Esophagus squamous epithelium (tissue), 4 donors: ENCODE measurements at regions not wholly inside any gene's neighbourhood (a gene's known extent, or its start where the extent isn't known, plus 50 kb on each side); places are given as distances from the start of the nearest gene placed in this dataset.

Source experiments
- POLR2A ChIP-seq, 4 donors: fragments of 450-650 bp; IDR thresholded peaks; one replicate each; pipeline ENCODE4 v1.6.1; 2017; ENCODE audit warnings: antibody characterized with exemption in 4 of 4, mild to moderate bottlenecking in 4 of 4, moderate library complexity in 3 of 4
- TF ChIP-seq, protein P1 (sequence below), 6 experiments: fragments of 450-650 bp in 4 of 6; fragments of 200-600 bp in 2 of 6; sonication (generic) in 2 of 6; IDR thresholded peaks; one replicate each; pipeline ENCODE4 v1.5.1; 2016 to 2019; ENCODE audit warnings: antibody characterized with exemption in 6 of 6, mild to moderate bottlenecking in 4 of 6, moderate library complexity in 4 of 6

DNA sequence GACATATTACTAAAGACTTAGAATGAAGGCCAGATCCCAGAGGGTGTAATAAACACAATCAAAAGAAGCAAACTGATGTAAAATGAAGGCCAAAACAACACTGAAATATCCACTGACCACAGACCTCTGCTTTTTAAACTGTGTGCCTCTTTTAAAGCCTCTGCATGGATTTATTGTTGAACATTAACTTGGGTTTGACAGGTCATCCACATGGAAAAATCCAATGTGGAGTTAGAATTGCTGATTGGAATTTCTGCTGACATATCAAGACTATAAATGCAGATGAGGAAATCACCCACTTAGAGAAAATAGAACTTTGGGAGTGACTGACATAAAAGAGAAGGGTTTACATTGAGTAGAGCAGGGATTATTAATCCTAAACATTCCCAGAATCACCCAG, 853.9 kb upstream of the RAG2 start:
- TF ChIP-seq, protein P1, sequence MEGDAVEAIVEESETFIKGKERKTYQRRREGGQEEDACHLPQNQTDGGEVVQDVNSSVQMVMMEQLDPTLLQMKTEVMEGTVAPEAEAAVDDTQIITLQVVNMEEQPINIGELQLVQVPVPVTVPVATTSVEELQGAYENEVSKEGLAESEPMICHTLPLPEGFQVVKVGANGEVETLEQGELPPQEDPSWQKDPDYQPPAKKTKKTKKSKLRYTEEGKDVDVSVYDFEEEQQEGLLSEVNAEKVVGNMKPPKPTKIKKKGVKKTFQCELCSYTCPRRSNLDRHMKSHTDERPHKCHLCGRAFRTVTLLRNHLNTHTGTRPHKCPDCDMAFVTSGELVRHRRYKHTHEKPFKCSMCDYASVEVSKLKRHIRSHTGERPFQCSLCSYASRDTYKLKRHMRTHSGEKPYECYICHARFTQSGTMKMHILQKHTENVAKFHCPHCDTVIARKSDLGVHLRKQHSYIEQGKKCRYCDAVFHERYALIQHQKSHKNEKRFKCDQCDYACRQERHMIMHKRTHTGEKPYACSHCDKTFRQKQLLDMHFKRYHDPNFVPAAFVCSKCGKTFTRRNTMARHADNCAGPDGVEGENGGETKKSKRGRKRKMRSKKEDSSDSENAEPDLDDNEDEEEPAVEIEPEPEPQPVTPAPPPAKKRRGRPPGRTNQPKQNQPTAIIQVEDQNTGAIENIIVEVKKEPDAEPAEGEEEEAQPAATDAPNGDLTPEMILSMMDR (IDR thresholded peaks at IDR 0.05), result no peak
- TF ChIP-seq POLR2A (IDR thresholded peaks at IDR 0.05), result no peak
